Prostate gland (tissue), 2 donors: ENCODE measurements at regions not wholly inside any gene's neighbourhood (a gene's known extent, or its start where the extent isn't known, plus 50 kb on each side); places are given as distances from the start of the nearest gene placed in this dataset.

ENCODE experiments used
- POLR2A ChIP-seq: fragments of 450-650 bp; IDR thresholded peaks from one replicate; pipeline ENCODE4 v1.6.1; 2016; ENCODE audit warnings: antibody characterized with exemption, mild to moderate bottlenecking
- POLR2AphosphoS5 ChIP-seq: sonication (generic); formaldehyde crosslinking; IDR thresholded peaks from one replicate; pipeline ENCODE4 v1.6.1; 2017; ENCODE audit warnings: antibody characterized with exemption
- TF ChIP-seq, protein P1 (sequence below), 4 experiments: fragments of 200-600 bp in 2 of 4; fragments of 450-650 bp in 2 of 4; sonication (generic) in 2 of 4; IDR thresholded peaks; 1 replicate in 3 of 4; 2 replicates in 1 of 4; pipeline ENCODE4 v1.5.1; 2016 to 2019; ENCODE audit warnings: antibody characterized with exemption in 4 of 4, mild to moderate bottlenecking in 2 of 4, moderate library complexity in 2 of 4

DNA sequence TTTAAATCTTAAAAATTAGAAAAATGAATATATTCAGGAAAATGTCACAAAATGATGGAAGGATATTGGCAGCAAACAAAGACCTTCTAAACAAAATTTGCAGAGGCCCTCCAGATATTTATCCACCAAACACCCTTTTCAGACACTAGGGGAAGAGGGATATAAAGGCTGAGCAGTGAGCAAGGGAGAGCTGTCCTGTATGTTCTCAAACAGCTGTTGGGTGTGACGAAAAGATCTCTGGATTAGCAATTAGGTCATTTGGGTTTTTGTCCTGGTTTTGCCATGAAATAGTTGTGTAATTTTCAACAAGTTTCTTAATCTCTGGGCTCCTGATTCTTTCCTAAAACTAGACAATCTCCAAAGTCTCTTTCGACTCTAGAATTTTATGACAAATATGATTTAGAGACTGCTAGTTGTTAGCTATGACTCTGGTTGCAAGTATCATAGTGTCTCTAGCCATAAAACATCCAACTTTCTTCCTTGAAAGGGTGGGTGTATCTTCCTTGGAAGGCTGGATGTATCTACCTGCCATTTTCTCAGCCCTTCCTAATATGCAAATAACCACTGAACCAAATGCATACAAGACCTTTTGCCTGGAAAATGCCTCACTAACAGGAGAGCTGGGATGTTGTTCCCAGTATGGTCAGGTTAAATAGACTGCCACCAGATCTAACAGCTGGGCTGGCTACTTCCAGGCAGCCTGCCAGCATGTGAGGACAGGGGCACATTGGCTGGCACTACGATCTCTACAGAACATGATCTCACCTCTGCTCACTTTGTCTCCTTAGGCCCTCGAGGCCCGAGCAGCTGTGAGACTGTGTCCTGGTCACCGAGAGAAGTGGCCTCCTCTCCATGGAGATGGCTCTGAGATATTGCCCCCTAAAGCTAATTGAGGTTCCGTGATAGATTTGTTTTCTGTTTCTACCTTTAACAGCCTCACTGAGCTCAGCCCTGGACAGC is 225.5 kb upstream of the JADE1 start:
- TF ChIP-seq, protein P1, sequence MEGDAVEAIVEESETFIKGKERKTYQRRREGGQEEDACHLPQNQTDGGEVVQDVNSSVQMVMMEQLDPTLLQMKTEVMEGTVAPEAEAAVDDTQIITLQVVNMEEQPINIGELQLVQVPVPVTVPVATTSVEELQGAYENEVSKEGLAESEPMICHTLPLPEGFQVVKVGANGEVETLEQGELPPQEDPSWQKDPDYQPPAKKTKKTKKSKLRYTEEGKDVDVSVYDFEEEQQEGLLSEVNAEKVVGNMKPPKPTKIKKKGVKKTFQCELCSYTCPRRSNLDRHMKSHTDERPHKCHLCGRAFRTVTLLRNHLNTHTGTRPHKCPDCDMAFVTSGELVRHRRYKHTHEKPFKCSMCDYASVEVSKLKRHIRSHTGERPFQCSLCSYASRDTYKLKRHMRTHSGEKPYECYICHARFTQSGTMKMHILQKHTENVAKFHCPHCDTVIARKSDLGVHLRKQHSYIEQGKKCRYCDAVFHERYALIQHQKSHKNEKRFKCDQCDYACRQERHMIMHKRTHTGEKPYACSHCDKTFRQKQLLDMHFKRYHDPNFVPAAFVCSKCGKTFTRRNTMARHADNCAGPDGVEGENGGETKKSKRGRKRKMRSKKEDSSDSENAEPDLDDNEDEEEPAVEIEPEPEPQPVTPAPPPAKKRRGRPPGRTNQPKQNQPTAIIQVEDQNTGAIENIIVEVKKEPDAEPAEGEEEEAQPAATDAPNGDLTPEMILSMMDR (IDR thresholded peaks at IDR 0.05), result no peak
- TF ChIP-seq POLR2A, result no peak
- no peak for TF ChIP-seq POLR2AphosphoS5
